DMS79 treated with DMSO at 0.1 percent for 48 hours (cell line): ENCODE measurements at regions not wholly inside any gene's neighbourhood (a gene's known extent, or its start where the extent isn't known, plus 50 kb on each side); places are given as distances from the start of the nearest gene placed in this dataset.

Source experiments
- DNase-seq: peaks from one replicate; lab custom pipeline; 2025; lab: John Stamatoyannopoulos, UW

GRCh38 chr2:60051991-60052390 is 501.5 kb downstream of the BCL11A start:
- no peak for DNase-seq

- no peak for DNase-seq
These were observed 505.4 kb downstream of the BCL11A start for GRCh38 chr2:60047944-60048525.

GRCh38 chr2:60047347-60047746 is 506.1 kb downstream of the BCL11A start:
- DNase-seq = no peak

- no peak for DNase-seq
These were observed 506.9 kb downstream of the BCL11A start for GRCh38 chr2:60046529-60046928.

- no peak for DNase-seq
These were observed 508.0 kb downstream of the BCL11A start for GRCh38 chr2:60045456-60045855.

- no peak for DNase-seq
These were observed 509.0 kb downstream of the BCL11A start for GRCh38 chr2:60044484-60044883.

- no peak for DNase-seq
These were observed 511.4 kb downstream of the BCL11A start for GRCh38 chr2:60042023-60042422.

GRCh38 chr2:60033325-60033724 is 520.1 kb downstream of the BCL11A start:
- DNase-seq = no peak

- DNase-seq = no peak
These were observed 523.9 kb downstream of the BCL11A start for GRCh38 chr2:60029566-60029883.

GRCh38 chr2:60028849-60029565 is 524.4 kb downstream of the BCL11A start:
- DNase-seq = peak; percentile 38

GRCh38 chr2:60025496-60025895 is 528.0 kb downstream of the BCL11A start:
- no peak for DNase-seq

- no peak for DNase-seq
These were observed 530.0 kb downstream of the BCL11A start for GRCh38 chr2:60023256-60023985.

GRCh38 chr2:60007671-60008070 is 545.8 kb downstream of the BCL11A start:
- DNase-seq = no peak

- no peak for DNase-seq
These were observed 550.4 kb downstream of the BCL11A start for GRCh38 chr2:60003076-60003475.

- DNase-seq = no peak
These were observed 551.1 kb downstream of the BCL11A start for GRCh38 chr2:60002183-60002867.

- DNase-seq = no peak
These were observed 552.8 kb downstream of the BCL11A start for GRCh38 chr2:60000686-60001085.

- DNase-seq = no peak
These were observed 555.1 kb downstream of the BCL11A start for GRCh38 chr2:59998324-59998723.

- no peak for DNase-seq
These were observed 556.1 kb downstream of the BCL11A start for GRCh38 chr2:59997371-59997770.

- DNase-seq = no peak
These were observed 556.6 kb downstream of the BCL11A start for GRCh38 chr2:59996855-59997254.

- DNase-seq = no peak
These were observed 559.7 kb downstream of the BCL11A start for GRCh38 chr2:59993726-59994125.

GRCh38 chr2:59988341-59988740 is 565.1 kb downstream of the BCL11A start:
- no peak for DNase-seq

GRCh38 chr2:59986511-59986910 is 566.9 kb downstream of the BCL11A start:
- DNase-seq = no peak

- DNase-seq = no peak
These were observed 567.5 kb downstream of the BCL11A start for GRCh38 chr2:59985923-59986322.
